GM11168 (cell line): ENCODE measurements at regions not wholly inside any gene's neighbourhood (a gene's known extent, or its start where the extent isn't known, plus 50 kb on each side); places are given as distances from the start of the nearest gene placed in this dataset.
"Not testable (repeated sequence)": the region's sequence is repeated elsewhere in the genome, so short reads cannot be mapped to it uniquely, and the experiment has no call there.

Source experiments
- in situ Hi-C: fragments of 300-500 bp; cut with MboI; formaldehyde crosslinking; loops from one replicate; pipeline ENCODE4 v1.12.0; 2022; ENCODE audit warnings: low sequenced_read_pairs; ENCODE audit not compliant: unreplicated experiment

- in situ Hi-C loops: not testable (repeated sequence)
Measured at GRCh38 chr21:35466681-35467080, 417.6 kb upstream of the RUNX1 start.

- in situ Hi-C loops: no loop called here
Measured at GRCh38 chr21:35465741-35466140, 416.6 kb upstream of the RUNX1 start.

- in situ Hi-C loops: no loop called here
Measured at GRCh38 chr21:35461700-35462099, 412.6 kb upstream of the RUNX1 start.

- in situ Hi-C loops: no loop called here
Measured at GRCh38 chr21:35460441-35460840, 411.3 kb upstream of the RUNX1 start.

GRCh38 chr21:35458405-35458804 lies 409.3 kb upstream of the RUNX1 start:
- in situ Hi-C loops: no loop called here

GRCh38 chr21:35457097-35457804 lies 408.1 kb upstream of the RUNX1 start:
- in situ Hi-C loops: no loop called here

- in situ Hi-C loops: no loop called here
Measured at GRCh38 chr21:35451276-35451675, 402.2 kb upstream of the RUNX1 start.

- in situ Hi-C loops: no loop called here
Measured at GRCh38 chr21:35450830-35451229, 401.7 kb upstream of the RUNX1 start.

- in situ Hi-C loops: no loop called here
Measured at GRCh38 chr21:35449846-35450245, 400.7 kb upstream of the RUNX1 start.

- in situ Hi-C loops: no loop called here
Measured at GRCh38 chr21:35448876-35449599, 399.9 kb upstream of the RUNX1 start.

GRCh38 chr21:35444391-35444790 lies 395.3 kb upstream of the RUNX1 start:
- in situ Hi-C loops: no loop called here

- in situ Hi-C loops: no loop called here
Measured at GRCh38 chr21:35441868-35442582, 392.9 kb upstream of the RUNX1 start.

- in situ Hi-C loops: no loop called here
Measured at GRCh38 chr21:35438643-35439404, 389.7 kb upstream of the RUNX1 start.

GRCh38 chr21:35437941-35438340 lies 388.8 kb upstream of the RUNX1 start:
- in situ Hi-C loops: no loop called here

GRCh38 chr21:35436899-35437298 lies 387.8 kb upstream of the RUNX1 start:
- in situ Hi-C loops: no loop called here

- in situ Hi-C loops: not testable (repeated sequence)
Measured at GRCh38 chr21:35432601-35433000, 383.5 kb upstream of the RUNX1 start.

GRCh38 chr21:35430260-35430659 lies 381.2 kb upstream of the RUNX1 start:
- in situ Hi-C loops: no loop called here

- in situ Hi-C loops: no loop called here
Measured at GRCh38 chr21:35428937-35429336, 379.8 kb upstream of the RUNX1 start.

- in situ Hi-C loops: no loop called here
Measured at GRCh38 chr21:35428489-35428888, 379.4 kb upstream of the RUNX1 start.

- in situ Hi-C loops: no loop called here
Measured at GRCh38 chr21:35428001-35428320, 378.9 kb upstream of the RUNX1 start.
